ENCODE measurements at regions not wholly inside any gene's neighbourhood (a gene's known extent, or its start where the extent isn't known, plus 50 kb on each side); places are given as distances from the start of the nearest gene placed in this dataset.

DNA sequence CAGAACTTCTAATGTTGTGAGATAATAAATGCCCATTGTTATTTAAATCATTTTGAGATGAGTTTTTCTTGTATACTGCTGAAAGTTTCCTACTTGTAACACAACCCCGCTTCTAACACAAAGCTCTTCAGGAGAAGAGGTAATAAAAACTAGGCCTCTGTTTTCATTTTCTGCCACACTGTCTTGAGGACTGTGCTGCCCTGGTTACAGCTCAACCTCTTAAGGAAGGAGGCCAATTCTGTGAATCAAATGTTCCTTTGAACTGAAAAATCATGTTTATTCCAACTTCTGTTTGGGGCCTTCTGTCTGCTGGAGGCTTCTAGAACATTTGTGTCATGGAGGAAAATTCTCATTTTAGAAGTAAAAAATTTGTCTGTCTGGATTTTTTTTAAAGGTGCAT lies 100.3 kb downstream of the LRIG3 start:
- no peak overlapping the region for H3K27ac Mint-ChIP-seq
- DNase-seq (no peak), ATAC-seq (no peak)
- CTCF ChIA-PET = no interaction called here
- peaks cover 2% of the 10 kb centered on the region for H3K9me3 Mint-ChIP-seq
- H3K4me1 Mint-ChIP-seq (ENCODE audit: low read depth) = no peaks in the 10 kb centered on the region
- no peak overlapping the region for H3K4me3 Mint-ChIP-seq
- no peaks in the 10 kb centered on the region for H3K27me3 Mint-ChIP-seq
- TF ChIP-seq, protein P1, sequence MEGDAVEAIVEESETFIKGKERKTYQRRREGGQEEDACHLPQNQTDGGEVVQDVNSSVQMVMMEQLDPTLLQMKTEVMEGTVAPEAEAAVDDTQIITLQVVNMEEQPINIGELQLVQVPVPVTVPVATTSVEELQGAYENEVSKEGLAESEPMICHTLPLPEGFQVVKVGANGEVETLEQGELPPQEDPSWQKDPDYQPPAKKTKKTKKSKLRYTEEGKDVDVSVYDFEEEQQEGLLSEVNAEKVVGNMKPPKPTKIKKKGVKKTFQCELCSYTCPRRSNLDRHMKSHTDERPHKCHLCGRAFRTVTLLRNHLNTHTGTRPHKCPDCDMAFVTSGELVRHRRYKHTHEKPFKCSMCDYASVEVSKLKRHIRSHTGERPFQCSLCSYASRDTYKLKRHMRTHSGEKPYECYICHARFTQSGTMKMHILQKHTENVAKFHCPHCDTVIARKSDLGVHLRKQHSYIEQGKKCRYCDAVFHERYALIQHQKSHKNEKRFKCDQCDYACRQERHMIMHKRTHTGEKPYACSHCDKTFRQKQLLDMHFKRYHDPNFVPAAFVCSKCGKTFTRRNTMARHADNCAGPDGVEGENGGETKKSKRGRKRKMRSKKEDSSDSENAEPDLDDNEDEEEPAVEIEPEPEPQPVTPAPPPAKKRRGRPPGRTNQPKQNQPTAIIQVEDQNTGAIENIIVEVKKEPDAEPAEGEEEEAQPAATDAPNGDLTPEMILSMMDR (IDR thresholded peaks at IDR 0.05) = no peak
- POLR2A ChIA-PET = no interaction called here
- intact Hi-C loops (cut with micrococcal nuclease) = no loop called here
- no peaks in the 10 kb centered on the region for H3K36me3 Mint-ChIP-seq (ENCODE audit: low read depth)
